T-helper 1 cell (primary cell): ENCODE measurements at regions not wholly inside any gene's neighbourhood (a gene's known extent, or its start where the extent isn't known, plus 50 kb on each side); places are given as distances from the start of the nearest gene placed in this dataset.
"Not testable (repeated sequence)": the region's sequence is repeated elsewhere in the genome, so short reads cannot be mapped to it uniquely, and the experiment has no call there.

Experiments used
- DNase-seq, 5 donors: peaks; one replicate each; pipeline ENCODE4 v3.0.0-alpha.2; 2012 to 2020

DNA sequence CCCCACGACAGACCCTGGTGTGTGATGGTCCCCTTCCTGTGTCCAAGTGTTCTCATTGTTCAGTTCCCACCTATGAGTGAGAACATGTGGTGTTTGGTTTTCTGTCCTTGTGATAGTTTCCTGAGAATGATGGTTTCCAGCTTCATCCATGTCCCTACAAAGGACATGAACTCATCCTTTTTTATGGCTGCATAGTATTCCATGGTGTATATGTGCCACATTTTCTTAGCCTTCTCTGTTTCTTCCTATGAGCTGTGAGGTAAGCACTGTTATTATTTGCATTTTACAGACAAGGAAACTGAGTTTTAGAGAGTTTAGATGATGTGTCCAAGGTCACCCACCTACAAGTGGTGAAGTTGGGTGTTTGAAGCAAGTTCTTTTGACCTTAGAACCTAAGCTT lies 51.1 kb upstream of the BNC1 start:
- not testable (repeated sequence) for DNase-seq

DNA sequence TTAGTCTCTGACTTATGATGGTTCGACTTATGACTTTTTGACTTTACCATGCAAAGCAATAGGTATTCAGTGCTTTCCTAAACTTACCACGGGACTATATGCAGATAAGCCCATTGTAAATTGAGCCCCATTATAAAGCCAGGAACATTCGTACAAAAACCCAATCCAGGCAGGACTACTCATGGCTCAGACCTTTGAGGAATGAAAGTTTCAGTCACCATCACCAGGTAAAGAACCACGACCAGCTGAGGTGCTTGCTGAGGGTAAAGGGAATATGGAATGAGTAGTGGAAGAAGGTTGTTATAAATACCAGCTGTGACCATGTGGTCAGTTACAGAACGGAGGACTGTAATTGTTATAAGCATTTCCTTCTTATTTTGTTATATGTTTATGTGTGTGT lies 54.9 kb upstream of the BNC1 start:
- DNase-seq: no peak

DNA sequence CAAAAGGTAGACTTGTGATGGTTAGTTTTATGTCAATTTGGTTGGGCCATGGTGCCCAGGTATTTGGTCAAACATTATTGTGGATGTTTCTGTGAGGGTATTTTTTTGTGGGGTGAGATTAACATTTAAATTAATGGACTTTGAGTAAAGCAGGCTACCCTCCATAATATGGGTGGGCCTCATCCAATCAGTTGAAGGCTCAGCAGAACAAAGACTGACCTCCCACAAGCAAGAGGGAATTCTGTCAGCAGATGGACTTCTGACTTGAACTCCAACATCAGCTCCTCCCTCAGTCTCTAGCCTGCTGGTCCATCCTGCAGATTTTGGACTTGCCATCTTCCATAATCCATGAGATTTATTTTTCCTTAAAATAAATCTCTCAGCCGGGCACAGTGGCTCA lies 55.6 kb upstream of the BNC1 start:
- no peak for DNase-seq

DNA sequence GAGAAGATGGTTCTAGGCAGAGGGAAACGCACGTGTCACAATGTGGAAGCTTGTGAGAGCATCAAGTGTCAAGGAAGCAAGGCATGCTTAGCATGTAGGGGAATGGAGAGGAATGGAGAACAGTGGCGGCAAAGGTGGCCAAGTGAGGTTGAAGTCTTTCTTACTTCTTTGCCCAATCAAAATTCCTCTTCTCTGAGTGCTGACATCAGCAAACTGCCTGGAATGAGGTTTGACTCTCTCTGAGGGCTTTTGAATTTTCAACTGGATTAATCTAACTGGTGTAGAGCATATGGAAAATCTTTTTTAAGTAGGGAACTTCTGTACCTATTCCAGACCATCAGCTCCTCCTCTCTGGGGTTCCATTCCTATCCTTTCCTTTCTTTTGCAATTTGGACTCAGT lies 61.9 kb upstream of the BNC1 start:
- no peak for DNase-seq

DNA sequence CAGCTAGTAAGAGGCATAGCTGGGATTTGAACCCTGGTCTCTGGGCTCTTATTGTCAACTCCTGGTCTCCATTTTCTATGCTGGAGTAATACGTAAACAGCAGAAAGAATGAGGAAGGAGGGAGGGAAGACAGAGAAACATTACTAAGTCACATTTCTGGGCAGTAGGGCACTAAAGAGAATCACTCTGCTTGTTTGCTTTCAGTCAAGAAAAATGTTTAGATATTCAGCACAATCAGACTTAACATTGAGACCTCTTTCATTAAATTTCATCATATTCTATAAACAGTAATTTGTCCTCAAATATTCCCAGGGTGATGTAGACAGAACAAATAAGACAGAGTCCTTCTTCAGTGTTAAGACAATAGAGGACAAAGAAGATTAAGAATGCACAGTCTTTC lies 67.7 kb upstream of the BNC1 start:
- DNase-seq: no peak

DNA sequence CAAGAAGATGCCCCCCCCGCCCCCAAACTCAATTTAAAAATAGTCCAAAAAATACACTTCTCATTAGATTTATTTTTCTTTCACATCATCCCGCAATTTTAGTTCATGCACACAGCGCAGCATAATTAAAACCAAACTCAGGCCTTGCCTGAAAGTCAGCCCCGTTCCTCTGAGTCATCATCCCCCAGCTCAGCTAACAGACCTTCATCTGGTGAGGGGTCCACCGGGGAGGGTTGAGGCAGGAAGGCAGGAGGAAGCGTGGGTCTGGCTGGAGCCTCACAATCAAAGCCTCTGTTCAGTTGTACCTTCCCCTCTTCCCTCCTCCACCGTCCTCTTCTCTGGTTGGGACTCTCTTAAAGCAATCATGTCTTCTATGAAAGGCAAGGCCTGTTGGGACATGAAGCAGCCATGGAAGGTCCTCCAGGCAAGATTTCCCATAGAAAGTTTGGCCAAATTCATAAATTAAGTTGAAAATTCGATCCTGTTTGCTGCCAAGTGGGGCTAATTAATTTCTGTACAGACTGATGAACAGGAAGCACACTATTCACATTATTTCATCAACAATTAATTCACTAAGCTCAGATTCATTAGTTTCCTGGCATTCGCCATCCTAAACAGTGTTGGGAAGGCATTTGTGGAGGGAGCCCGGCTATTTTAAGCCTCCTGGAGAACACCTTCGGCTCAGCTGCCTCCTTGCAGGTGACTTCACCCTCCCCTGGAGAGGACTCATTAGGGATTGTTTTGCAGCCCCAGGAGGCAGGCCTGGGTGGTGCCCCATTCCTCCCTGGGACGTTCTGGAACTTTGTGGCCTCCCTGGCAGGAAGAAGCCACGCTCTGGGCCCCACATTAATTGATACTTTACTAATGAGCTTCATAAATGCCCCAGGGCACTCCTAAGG lies 72.3 kb upstream of the BNC1 start:
- DNase-seq: no peak

DNA sequence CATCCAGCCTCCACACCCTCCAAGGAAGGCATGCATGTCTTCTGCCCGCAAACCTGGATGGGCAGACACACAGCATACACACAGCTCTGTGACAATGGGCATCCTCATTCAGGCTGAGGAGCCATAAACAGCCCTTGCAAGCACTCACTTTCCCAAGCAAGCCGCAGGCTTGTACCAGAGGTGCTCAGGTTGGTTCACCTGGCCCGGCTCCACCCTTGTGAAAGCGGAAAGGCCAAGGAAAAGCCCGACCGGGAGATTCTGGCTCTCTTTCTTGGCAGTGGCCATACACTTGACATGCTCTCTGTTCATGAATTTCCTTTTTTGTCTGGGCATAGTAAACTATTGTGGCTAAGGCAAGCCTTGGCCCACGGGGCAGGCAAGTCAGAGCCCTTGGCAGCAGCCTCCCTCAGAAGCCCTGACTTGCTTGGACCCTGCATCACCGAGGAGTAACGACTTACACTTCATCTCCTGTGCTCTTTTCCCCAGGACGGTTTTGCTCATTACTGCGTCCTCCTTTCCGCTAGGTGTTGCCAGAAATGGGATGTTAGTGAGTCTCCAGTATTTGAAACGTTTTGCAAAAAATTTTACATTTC lies 74.6 kb upstream of the BNC1 start:
- no peak for DNase-seq

DNA sequence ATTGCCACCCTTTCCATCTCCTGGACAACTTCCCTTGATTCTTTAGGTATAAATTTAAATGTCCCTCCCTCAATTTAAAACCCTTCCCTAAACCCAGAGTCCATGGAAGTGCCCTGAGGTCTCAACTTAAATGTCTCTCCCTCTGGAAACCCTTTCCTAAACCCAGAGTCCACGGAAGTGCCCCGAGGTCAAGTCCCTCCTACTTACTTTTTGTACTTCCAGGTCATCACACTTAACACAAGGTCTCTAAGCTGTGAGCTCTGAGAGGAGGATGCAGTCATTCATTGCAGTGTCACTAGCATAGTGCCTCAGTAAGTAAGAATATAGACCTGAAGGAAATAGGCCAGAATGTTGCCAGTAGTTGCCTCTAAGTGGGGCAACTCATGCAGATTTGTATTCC lies 78.2 kb upstream of the BNC1 start:
- DNase-seq: no peak

DNA sequence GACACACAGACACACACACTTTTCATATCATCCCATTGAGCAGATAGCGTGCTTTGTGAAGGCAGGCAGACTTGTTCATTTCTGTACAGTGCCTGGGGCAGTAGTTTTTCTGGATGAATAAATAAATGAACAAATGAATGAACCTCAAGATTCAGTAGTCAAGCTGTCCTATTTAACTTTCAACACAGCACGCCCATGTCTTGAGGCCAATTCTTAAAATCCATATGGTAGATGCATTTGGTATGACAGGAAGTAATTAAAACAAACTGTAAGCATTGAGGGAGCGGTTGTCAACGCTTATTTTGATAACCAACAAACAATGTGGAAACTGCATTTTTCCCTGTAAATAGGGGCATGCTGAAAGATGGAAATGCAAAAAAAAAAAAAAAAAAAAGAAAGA lies 80.0 kb upstream of the BNC1 start:
- DNase-seq: no peak

DNA sequence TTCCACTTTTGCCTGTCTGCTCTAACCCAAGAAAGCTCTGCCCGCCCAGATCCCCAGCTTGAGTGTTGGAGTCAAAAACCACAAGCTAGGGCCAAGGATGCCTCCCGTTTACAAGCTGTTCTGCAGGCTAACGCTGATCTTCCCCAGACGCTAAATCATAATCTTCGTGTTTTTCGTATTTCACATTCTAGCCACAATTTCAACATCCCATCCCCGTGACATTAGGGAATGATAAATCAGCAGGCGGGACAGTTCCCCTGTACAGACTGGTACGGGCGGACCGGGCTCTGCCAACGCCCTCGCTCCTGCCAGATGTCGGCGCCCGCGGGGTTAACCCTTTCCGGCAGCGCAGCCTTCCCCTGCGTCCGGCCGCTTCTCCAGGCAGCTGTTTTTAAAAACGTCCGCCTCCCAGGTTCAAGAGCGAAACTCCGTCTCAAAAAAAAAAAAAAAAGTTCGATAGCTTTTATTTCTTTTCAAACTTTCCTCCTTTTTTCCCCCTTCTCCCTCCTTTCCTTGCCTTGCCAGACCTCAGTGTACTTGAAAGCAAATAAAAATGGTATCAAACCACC lies 81.0 kb upstream of the BNC1 start:
- peak in 1 of 5 donors; percentile 4 for DNase-seq

DNA sequence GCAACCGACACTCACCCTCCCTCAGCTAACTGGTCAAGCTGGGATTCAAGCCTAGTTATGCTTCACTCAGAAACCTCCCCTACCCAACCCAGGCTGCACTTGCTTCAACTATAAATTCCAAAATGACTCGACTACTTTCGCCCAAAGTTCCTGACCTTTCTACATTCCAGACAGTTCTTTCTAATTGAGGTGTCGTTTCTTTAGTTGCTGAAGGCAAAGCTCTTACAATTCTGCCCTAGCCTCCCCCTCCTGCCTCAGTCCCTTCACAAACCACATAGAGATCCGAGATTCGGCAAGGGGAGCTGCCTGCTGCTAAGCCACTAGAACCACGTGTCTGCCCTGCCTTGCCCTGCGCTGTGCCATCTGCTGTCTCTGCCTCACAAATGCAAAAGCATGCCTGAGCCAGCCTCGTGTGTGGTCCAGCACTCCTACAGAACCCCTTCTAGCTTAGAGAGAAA lies 74.7 kb upstream of the SH3GL3 start:
- no peak for DNase-seq

DNA sequence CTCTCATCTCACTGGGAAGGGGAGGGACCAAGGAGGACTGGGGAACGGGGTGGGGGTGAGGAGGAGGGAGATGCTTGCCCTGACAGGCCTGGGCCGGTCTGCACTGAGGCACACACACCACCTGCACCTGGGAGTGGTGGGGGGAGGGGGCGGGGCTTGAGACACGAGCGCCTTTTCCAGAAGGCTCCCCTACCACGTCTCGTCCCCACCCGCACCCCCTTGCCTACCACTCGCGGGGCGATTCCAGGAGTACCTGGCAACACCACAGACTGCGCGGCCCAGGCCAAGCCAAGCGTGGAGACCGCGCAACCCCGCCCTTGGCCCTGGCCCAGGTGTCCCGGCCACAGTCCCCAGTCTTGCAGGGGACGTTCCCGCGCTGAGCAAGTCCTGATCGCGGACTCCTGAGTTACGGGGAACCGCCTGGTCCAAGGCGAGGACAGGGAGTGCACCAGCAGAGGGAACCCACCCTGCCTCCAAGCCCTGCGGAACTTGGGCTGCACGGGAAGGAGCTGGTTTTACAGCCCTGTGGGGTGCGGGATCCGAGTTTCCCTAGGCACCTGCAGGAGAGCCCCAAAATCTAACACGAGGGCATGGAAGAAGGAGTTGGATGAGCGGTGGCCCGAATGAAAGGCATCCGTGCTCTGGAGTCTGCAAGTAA lies 68.1 kb upstream of the SH3GL3 start:
- DNase-seq: no peak

DNA sequence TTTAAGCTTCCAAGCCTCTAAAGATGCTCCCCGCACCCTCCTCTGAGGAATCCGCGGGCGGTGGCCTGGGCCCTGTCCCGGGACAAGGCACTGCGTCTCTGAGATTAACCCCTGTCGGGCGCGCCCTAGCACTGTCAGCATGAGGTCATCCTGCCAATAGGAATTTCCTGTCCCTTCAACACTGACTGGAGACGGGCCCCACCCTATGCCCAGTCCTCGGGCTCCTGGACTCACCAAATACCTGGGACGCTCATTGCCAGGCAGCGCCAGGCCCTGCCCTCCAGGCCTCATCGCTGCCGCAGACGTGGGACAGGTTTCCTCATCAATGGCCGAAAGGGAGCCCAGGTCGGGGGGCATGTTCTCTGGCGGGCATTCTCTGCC lies 67.6 kb upstream of the SH3GL3 start:
- no peak for DNase-seq

DNA sequence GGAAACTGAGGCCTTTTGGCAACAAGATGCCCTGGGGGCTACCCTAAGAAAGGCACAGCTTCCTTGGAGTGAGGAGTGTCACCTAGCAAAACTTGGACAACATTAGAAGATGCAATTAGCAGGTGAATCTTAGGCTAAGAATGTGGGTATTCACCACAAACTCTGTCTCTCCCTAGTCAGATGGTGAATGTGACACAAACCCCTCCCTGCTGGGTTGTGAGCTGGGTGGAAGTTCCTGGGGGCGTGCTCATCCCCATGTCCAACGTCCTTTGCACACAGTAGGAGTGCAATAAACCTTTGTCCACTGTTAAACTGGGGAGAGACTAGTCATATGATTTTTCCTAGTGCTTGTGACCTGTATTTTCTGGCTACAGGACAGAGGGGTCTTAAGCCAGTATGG lies 67.1 kb upstream of the SH3GL3 start:
- DNase-seq: no peak

DNA sequence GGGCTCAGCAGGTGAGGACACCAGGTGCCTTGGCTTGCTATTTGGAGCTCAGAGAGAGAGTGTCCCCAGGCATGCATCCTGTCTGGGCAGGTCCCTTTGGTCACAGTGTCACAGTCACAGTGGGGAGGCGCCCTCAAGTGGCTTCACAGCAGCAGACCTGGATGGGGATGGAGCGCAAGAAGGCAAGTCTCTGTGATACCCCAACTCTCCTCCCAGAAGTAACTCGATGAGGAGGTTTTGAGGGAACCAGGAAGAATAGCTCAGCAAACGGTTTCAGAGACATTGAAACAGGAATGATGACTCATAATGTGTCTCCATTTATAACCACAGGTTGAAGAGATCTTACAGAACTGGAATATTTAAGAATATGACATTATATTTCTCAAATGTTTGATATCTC lies 66.5 kb upstream of the SH3GL3 start:
- DNase-seq: peak in 1 of 5 donors; percentile 42

DNA sequence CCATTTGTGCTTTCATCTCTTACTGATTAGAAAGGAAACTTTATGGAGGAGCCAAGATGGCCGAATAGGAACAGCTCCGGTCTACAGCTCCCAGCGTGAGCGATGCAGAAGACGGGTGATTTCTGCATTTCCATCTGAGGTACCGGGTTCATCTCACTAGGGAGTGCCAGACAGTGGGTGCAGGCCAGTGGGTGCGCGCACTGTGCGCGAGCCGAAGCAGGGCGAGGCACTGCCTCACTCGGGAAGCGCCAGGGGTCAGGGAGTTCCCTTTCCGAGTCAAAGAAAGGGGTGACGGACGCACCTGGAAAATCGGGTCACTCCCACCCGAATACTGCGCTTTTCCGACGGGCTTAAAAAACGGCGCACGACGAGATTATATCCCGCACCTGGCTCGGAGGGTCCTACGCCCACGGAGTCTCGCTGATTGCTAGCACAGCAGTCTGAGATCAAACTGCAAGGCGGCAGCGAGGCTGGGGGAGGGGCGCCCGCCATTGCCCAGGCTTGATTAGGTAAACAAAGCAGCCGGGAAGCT lies 63.5 kb upstream of the SH3GL3 start:
- not testable (repeated sequence) for DNase-seq

DNA sequence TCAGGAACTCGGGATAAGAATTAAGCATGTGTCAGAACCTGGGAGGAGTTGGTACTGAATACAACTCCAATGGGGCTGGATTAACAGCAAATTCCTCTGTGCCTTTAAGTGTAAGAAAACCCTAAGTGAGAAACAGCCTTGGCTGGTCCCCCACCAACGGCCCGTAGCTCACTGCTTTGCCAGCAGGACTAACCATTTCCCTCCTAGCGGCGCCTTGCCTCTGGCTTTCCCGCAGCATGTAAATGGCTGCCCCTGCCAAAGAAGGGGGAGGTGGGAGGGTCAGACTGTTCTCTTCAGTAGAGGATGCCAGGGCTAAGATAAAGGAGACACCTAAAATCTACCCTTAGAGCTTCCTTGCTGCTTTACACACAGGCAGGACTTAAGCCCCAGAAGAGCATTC lies 51.0 kb upstream of the SH3GL3 start:
- no peak for DNase-seq
